PC-3 (cell line): ENCODE measurements at regions not wholly inside any gene's neighbourhood (a gene's known extent, or its start where the extent isn't known, plus 50 kb on each side); places are given as distances from the start of the nearest gene placed in this dataset.

Experiments used
- ATAC-seq: fragments of 200-7000 bp; cut with Tn5 transposase; 2 replicates; pipeline ENCODE4 v1.9.1; 2020; ENCODE audit warnings: mild to moderate bottlenecking, moderate library complexity
- BruUV-seq: library from RNA; stranded (reverse); fragments of 400-500 nt; replicated peaks from 2 replicates; lab custom pipeline; 2021; lab: Mats Ljungman, UMichigan
- CTCF ChIA-PET: fragments of 300-600 bp; sonication (Branson Sonifier 250); formaldehyde crosslinking; loops from one replicate; lab custom pipeline; 2022; ENCODE audit warnings: antibody characterized with exemption; lab: Charles Lee
- POLR2A ChIA-PET: fragments of 300-600 bp; sonication (Branson Sonifier 250); formaldehyde crosslinking; loops from one replicate; lab custom pipeline; 2022; ENCODE audit warnings: antibody characterized with exemption; ENCODE audit not compliant: unreplicated experiment; lab: Charles Lee
- DNase-seq: peaks from one replicate; pipeline ENCODE4 v3.0.0-alpha.2; 2015
- H2AFZ ChIP-seq: fragments of 300-600 bp; sonication (generic); 2 replicates; pipeline ENCODE4 v1.6.0; 2016; ENCODE audit warnings: antibody characterized with exemption, low read length
- H3F3A ChIP-seq: fragments of 300-600 bp; sonication (generic); one replicate; pipeline ENCODE4 v1.6.0; 2017; ENCODE audit warnings: antibody characterized with exemption, low read length, control low read depth, mild to moderate bottlenecking; ENCODE audit not compliant: unreplicated experiment
- H3K27ac ChIP-seq: fragments of 300-600 bp; sonication (generic); 2 replicates; pipeline ENCODE4 v1.5.1; 2016; ENCODE audit warnings: mild to moderate bottlenecking, low read length
- H3K27me3 ChIP-seq: fragments of 300-600 bp; sonication (generic); 2 replicates; pipeline ENCODE4 v1.6.1; 2016; ENCODE audit warnings: low read length, mixed read lengths
- H3K36me3 ChIP-seq: fragments of 300-600 bp; sonication (generic); 2 replicates; pipeline ENCODE4 v1.6.1; 2016; ENCODE audit warnings: low read depth, mixed run types, low read length, mixed read lengths
- H3K4me1 ChIP-seq: fragments of 300-600 bp; sonication (generic); 2 replicates; pipeline ENCODE4 v1.5.1; 2016; ENCODE audit warnings: low read length; ENCODE audit not compliant: insufficient read depth
- H3K4me2 ChIP-seq: fragments of 300-600 bp; sonication (generic); 2 replicates; pipeline ENCODE4 v1.6.0; 2016; ENCODE audit warnings: low read length
- H3K4me3 ChIP-seq: fragments of 300-600 bp; sonication (generic); 2 replicates; pipeline ENCODE4 v1.5.1; 2016; ENCODE audit warnings: mild to moderate bottlenecking, low read length, mixed read lengths
- H3K79me2 ChIP-seq: fragments of 300-600 bp; sonication (generic); 2 replicates; pipeline ENCODE4 v1.6.1; 2017; ENCODE audit warnings: low read length, mixed read lengths
- H3K9ac ChIP-seq: fragments of 300-600 bp; sonication (generic); 2 replicates; pipeline ENCODE4 v1.6.0; 2016; ENCODE audit warnings: mild to moderate bottlenecking, low read length
- H3K9me2 ChIP-seq: fragments of 300-600 bp; sonication (generic); replicated peaks from 2 replicates; pipeline ENCODE4 v1.6.1; 2016; ENCODE audit warnings: mixed run types, low read length, mixed read lengths
- H3K9me3 ChIP-seq: fragments of 300-600 bp; sonication (generic); 2 replicates; pipeline ENCODE4 v1.6.1; 2016; ENCODE audit warnings: low read length, mixed read lengths
- H4K20me1 ChIP-seq: fragments of 300-600 bp; sonication (generic); 2 replicates; pipeline ENCODE4 v1.6.1; 2016; ENCODE audit warnings: low read length, mixed read lengths
- EZH2 ChIP-seq: fragments of 300-600 bp; sonication (generic); IDR thresholded peaks from one replicate; pipeline ENCODE4 v1.6.1; 2017; ENCODE audit warnings: antibody characterized with exemption, mild to moderate bottlenecking, low read length; ENCODE audit not compliant: unreplicated experiment
- EZH2phosphoT487 ChIP-seq: fragments of 300-600 bp; sonication (generic); IDR thresholded peaks from 2 replicates; pipeline ENCODE4 v1.6.1; 2018; ENCODE audit warnings: mild to moderate bottlenecking, antibody characterized with exemption, low read length, borderline replicate concordance
- intact Hi-C: fragments of 100-400 bp; cut with micrococcal nuclease; formaldehyde crosslinking; loops from 2 replicates; pipeline ENCODE4 v1.9.0; 2023
- TF ChIP-seq, protein P1 (sequence below): fragments of 300-600 bp; sonication (generic); conservative IDR thresholded peaks from 2 replicates; pipeline ENCODE4 v1.5.1; 2017; ENCODE audit warnings: antibody characterized with exemption, low read depth, mild to moderate bottlenecking, low read length

DNA sequence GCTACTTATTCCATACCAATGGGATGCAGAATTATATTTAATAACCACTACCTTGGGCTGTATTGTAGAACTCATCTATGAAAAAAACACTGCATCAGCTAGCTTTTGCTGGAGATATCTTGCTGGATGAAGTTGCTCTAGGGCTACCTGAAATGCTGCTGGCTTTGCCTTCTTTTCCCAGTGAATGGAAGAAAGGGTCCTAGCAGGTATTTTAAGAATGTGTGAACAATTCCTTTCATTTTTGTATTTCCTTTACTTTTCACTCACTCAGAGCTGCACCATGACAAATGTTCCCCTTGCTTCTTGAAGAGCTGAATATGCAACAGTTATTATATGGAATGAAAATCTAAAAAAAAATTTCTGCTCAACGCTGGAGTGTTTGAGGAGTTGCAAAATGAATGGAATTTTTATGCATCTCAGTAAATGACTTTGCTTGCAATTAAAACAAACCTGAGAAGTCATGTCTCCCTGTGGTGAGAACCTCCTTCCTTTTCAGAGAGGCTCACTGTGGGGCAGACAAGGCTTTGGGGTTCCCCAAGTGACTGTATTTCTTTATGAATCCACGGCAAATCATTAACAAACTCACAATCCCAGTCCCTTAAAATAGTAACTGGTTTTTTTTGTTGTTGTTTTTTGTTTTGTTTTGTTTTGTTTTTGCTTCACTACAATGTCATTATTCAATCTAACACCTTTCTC, 566.8 kb upstream of the KIRREL3 start:
- Histone ChIP-seq H3K4me1 (no peaks in the 10 kb centered on the region), H3K4me2 (no peak overlapping the region), H2AFZ (no peak overlapping the region), H3K4me3 (no peak overlapping the region), H3F3A (no peaks in the 10 kb centered on the region), H3K36me3 (no peaks in the 10 kb centered on the region), H3K9me3 (no peaks in the 10 kb centered on the region), H3K9ac (no peak overlapping the region), H3K27ac (no peak overlapping the region), H3K79me2 (no peaks in the 10 kb centered on the region), H3K9me2 (no peaks in the 10 kb centered on the region), H4K20me1 (no peaks in the 10 kb centered on the region), H3K27me3 (no peaks in the 10 kb centered on the region)
- intact Hi-C loops = no loop called here
- BruUV-seq = no TSS peak
- no peak for TF ChIP-seq EZH2phosphoT487
- TF ChIP-seq, protein P1, sequence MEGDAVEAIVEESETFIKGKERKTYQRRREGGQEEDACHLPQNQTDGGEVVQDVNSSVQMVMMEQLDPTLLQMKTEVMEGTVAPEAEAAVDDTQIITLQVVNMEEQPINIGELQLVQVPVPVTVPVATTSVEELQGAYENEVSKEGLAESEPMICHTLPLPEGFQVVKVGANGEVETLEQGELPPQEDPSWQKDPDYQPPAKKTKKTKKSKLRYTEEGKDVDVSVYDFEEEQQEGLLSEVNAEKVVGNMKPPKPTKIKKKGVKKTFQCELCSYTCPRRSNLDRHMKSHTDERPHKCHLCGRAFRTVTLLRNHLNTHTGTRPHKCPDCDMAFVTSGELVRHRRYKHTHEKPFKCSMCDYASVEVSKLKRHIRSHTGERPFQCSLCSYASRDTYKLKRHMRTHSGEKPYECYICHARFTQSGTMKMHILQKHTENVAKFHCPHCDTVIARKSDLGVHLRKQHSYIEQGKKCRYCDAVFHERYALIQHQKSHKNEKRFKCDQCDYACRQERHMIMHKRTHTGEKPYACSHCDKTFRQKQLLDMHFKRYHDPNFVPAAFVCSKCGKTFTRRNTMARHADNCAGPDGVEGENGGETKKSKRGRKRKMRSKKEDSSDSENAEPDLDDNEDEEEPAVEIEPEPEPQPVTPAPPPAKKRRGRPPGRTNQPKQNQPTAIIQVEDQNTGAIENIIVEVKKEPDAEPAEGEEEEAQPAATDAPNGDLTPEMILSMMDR = no peak
- no peak for TF ChIP-seq EZH2
- ChIA-PET POLR2A (no interaction called here), CTCF (interaction anchor here (0.6 kb wide), 1 partner anchor 275 kb away, joined by 10 read pairs; no protein-coding TSS in a partner anchor)
- DNase-seq (no peak), ATAC-seq (no peak)

DNA sequence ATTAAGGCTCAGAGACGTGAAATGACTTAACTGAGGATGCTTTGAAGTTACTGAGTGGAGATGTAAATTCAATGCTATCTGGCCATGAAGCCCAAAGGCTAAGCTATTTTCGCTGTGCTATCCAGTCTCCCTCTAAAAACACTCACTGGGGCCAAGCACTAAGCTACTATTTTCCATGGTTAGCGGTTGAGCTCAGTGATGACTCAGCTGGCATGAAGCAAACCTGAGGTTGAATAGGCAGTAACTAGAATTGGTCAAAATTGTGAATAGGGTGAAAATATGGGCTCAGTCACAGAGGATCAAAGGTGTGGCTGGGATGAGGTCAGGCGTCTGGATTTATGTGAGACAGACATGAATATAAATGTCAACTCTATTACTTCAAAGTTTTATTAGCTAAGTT, 564.2 kb upstream of the KIRREL3 start:
- intact Hi-C loops = no loop called here
- POLR2A ChIA-PET = no interaction called here
- Histone ChIP-seq H3F3A (no peaks in the 10 kb centered on the region), H3K4me1 (no peaks in the 10 kb centered on the region), H3K9me2 (no peaks in the 10 kb centered on the region), H3K4me2 (no peak overlapping the region), H3K9me3 (no peaks in the 10 kb centered on the region), H3K9ac (no peak overlapping the region), H3K27ac (no peak overlapping the region), H3K4me3 (no peak overlapping the region), H3K36me3 (no peaks in the 10 kb centered on the region), H2AFZ (no peak overlapping the region), H3K79me2 (no peaks in the 10 kb centered on the region), H4K20me1 (no peaks in the 10 kb centered on the region), H3K27me3 (no peaks in the 10 kb centered on the region)
- CTCF ChIA-PET = no interaction called here
- no peak for TF ChIP-seq EZH2phosphoT487
- TF ChIP-seq, protein P1 = no peak
- TF ChIP-seq EZH2 = no peak
- no peak for ATAC-seq
- BruUV-seq = no TSS peak
- peak; percentile 19 for DNase-seq

DNA sequence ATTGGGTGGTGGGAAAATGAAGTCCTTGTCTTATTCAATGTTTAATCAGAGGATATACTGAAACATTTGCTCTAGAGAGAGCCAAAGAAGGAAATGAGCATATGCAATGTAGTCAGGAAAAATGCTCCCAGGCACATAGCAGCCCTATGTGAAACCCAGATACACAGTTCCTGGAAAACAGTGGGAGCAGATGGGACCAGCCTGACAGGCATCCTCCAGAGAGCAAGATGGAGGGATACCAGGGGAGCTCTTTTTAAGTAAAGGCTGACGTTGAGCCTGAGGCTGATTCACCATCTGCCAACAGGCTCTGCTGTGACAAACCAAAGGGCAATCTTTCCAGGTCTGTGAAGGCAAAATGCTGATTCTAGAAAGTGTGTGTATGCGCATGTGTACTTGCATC, 559.4 kb upstream of the KIRREL3 start:
- intact Hi-C loops = no loop called here
- H3K9me3 ChIP-seq = no peaks in the 10 kb centered on the region
- H4K20me1 ChIP-seq = no peaks in the 10 kb centered on the region
- H3K4me1 ChIP-seq = no peaks in the 10 kb centered on the region
- no peak overlapping the region for H2AFZ ChIP-seq
- no peak for TF ChIP-seq EZH2
- no peak for TF ChIP-seq EZH2phosphoT487
- TF ChIP-seq, protein P1 = no peak
- no peak overlapping the region for H3K9ac ChIP-seq
- H3K4me2 ChIP-seq = no peak overlapping the region
- ATAC-seq (no peak), DNase-seq (no peak)
- H3K79me2 ChIP-seq = no peaks in the 10 kb centered on the region
- no TSS peak for BruUV-seq
- H3K4me3 ChIP-seq = no peak overlapping the region
- POLR2A ChIA-PET = no interaction called here
- no peak overlapping the region for H3K27ac ChIP-seq
- H3K36me3 ChIP-seq = no peaks in the 10 kb centered on the region
- CTCF ChIA-PET = no interaction called here
- peaks cover 9% of the 10 kb centered on the region for H3K27me3 ChIP-seq
- H3K9me2 ChIP-seq = no peaks in the 10 kb centered on the region
- no peaks in the 10 kb centered on the region for H3F3A ChIP-seq
